NCI-H226 (cell line): ENCODE measurements at regions not wholly inside any gene's neighbourhood (a gene's known extent, or its start where the extent isn't known, plus 50 kb on each side); places are given as distances from the start of the nearest gene placed in this dataset.
A peak's percentile ranks its signal among the peaks of the same experiment; 100 is the strongest.

Experiments used
- DNase-seq: peaks from one replicate; pipeline ENCODE4 v3.0.0-alpha.2; 2015

- no peak for DNase-seq
Observed at GRCh38 chr1:170273291-170274130, 127.8 kb downstream of the NTMT2 start.

GRCh38 chr1:170274131-170274501 lies 128.4 kb downstream of the NTMT2 start:
- no peak for DNase-seq

- no peak for DNase-seq
Observed at GRCh38 chr1:170277985-170278384, 132.2 kb downstream of the NTMT2 start.

GRCh38 chr1:170284016-170284415 lies 138.3 kb downstream of the NTMT2 start:
- no peak for DNase-seq

- no peak for DNase-seq
Observed at GRCh38 chr1:170284512-170284911, 138.8 kb downstream of the NTMT2 start.

- DNase-seq = no peak
Observed at GRCh38 chr1:170284951-170285350, 139.2 kb downstream of the NTMT2 start.

GRCh38 chr1:170288155-170288554 lies 142.4 kb downstream of the NTMT2 start:
- no peak for DNase-seq

- DNase-seq = no peak
Observed at GRCh38 chr1:170290276-170290675, 144.5 kb downstream of the NTMT2 start.

GRCh38 chr1:170290991-170291390 lies 145.2 kb downstream of the NTMT2 start:
- DNase-seq = no peak

GRCh38 chr1:170291516-170291915 lies 145.8 kb downstream of the NTMT2 start:
- DNase-seq = no peak

GRCh38 chr1:170296211-170296610 lies 150.5 kb downstream of the NTMT2 start:
- DNase-seq = no peak

- DNase-seq = no peak
Observed at GRCh38 chr1:170296642-170297041, 150.9 kb downstream of the NTMT2 start.

GRCh38 chr1:170301596-170301995 lies 155.8 kb downstream of the NTMT2 start:
- DNase-seq = no peak

GRCh38 chr1:170303034-170303433 lies 157.3 kb downstream of the NTMT2 start:
- no peak for DNase-seq

- DNase-seq = no peak
Observed at GRCh38 chr1:170305777-170306512, 160.2 kb downstream of the NTMT2 start.

- no peak for DNase-seq
Observed at GRCh38 chr1:170306513-170306910, 160.8 kb downstream of the NTMT2 start.

GRCh38 chr1:170306948-170307347 lies 161.2 kb downstream of the NTMT2 start:
- no peak for DNase-seq

- DNase-seq = no peak
Observed at GRCh38 chr1:170307426-170307825, 161.7 kb downstream of the NTMT2 start.

GRCh38 chr1:170309389-170310013 lies 163.7 kb downstream of the NTMT2 start:
- peak; percentile 4 for DNase-seq

- DNase-seq = no peak
Observed at GRCh38 chr1:170310014-170310405, 164.3 kb downstream of the NTMT2 start.

GRCh38 chr1:170310951-170311350 lies 165.2 kb downstream of the NTMT2 start:
- no peak for DNase-seq

GRCh38 chr1:170313306-170313705 lies 167.5 kb downstream of the NTMT2 start:
- no peak for DNase-seq

- no peak for DNase-seq
Observed at GRCh38 chr1:170316270-170316669, 170.5 kb downstream of the NTMT2 start.

- DNase-seq = no peak
Observed at GRCh38 chr1:170318141-170318540, 172.4 kb downstream of the NTMT2 start.
